ENCODE measurements at regions not wholly inside any gene's neighbourhood (a gene's known extent, or its start where the extent isn't known, plus 50 kb on each side); places are given as distances from the start of the nearest gene placed in this dataset.
A peak's percentile ranks its signal among the peaks of the same experiment; 100 is the strongest.
"Not testable (repeated sequence)": the region's sequence is repeated elsewhere in the genome, so short reads cannot be mapped to it uniquely, and the experiment has no call there.

- not testable (repeated sequence) for H3K4me3 ChIP-seq (replicated peaks in 1 of 2; ENCODE audit: low read depth in 2 of 2, low read length in 2 of 2); DNase-seq (ENCODE audit: low read depth in 2 of 2)
Measured at GRCh38 chr14:19203250-19203972, 230.7 kb downstream of the POTEG start.

- not testable (repeated sequence) for DNase-seq (ENCODE audit: low read depth in 2 of 2); H3K4me3 ChIP-seq (replicated peaks in 1 of 2; ENCODE audit: low read depth in 2 of 2, low read length in 2 of 2)
Measured at GRCh38 chr14:19204827-19205226, 229.3 kb downstream of the POTEG start.

DNA sequence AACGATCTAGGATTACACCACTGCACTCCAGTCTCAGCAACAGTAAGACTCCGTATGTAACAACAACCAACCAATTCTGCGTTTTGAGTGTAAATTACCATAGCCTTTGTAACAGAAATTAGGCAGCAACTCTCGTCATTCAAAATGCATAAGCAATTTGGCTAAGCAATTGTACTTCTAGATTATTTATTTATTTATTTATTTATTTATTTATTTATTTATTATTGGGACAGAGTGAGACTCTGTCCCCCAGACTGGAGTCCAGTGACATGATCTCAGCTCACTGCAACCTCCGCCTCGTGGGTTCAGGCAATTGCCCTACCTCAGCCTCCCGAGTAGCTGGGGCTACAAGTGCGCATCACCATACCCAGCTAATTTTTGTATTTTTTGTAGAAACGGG is 217.7 kb downstream of the POTEG start:
- DNase-seq (ENCODE audit: low read depth in 2 of 2) = not testable (repeated sequence)

GRCh38 chr14:19219423-19219822 is 214.7 kb downstream of the POTEG start:
- DNase-seq (ENCODE audit: low read depth in 2 of 2); H3K4me3 ChIP-seq (replicated peaks in 1 of 2; ENCODE audit: low read depth in 2 of 2, low read length in 2 of 2): not testable (repeated sequence)

More for the DNA sequence above, 217.7 kb downstream of the POTEG start:
- not testable (repeated sequence) for H3K4me3 ChIP-seq (replicated peaks in 1 of 2; ENCODE audit: low read depth in 2 of 2, low read length in 2 of 2)

- not testable (repeated sequence) for H3K4me3 ChIP-seq (replicated peaks in 1 of 2; ENCODE audit: low read depth in 2 of 2, low read length in 2 of 2); DNase-seq (ENCODE audit: low read depth in 2 of 2)
Measured at GRCh38 chr14:19231421-19231820, 202.7 kb downstream of the POTEG start.

- not testable (repeated sequence) for DNase-seq (ENCODE audit: low read depth in 2 of 2); H3K4me3 ChIP-seq (replicated peaks in 1 of 2; ENCODE audit: low read depth in 2 of 2, low read length in 2 of 2)
Measured at GRCh38 chr14:19234059-19234458, 200.1 kb downstream of the POTEG start.

GRCh38 chr14:19237656-19238055 is 196.5 kb downstream of the POTEG start:
- DNase-seq (ENCODE audit: low read depth in 2 of 2); H3K4me3 ChIP-seq (replicated peaks in 1 of 2; ENCODE audit: low read depth in 2 of 2, low read length in 2 of 2): not testable (repeated sequence)

DNA sequence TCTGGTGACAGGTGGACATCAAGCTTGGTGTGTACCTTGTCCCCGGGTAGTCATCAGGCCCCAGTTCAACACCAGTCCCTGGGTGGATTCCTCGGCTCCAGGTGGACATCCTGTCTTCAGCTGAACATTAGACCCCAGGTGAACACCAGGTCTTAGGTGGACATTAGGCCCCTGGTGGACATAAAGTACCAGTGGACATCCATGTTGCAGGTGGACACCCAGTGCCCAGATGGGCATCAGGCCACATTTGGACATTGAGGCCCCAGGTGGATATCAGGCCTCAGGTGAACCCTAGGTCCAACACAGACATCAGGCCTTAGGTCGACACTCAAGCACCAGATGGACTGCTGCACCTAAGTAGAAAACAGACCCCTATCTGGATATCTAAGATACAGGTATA is 195.6 kb downstream of the POTEG start:
- DNase-seq (ENCODE audit: low read depth in 2 of 2) = not testable (repeated sequence)

DNA sequence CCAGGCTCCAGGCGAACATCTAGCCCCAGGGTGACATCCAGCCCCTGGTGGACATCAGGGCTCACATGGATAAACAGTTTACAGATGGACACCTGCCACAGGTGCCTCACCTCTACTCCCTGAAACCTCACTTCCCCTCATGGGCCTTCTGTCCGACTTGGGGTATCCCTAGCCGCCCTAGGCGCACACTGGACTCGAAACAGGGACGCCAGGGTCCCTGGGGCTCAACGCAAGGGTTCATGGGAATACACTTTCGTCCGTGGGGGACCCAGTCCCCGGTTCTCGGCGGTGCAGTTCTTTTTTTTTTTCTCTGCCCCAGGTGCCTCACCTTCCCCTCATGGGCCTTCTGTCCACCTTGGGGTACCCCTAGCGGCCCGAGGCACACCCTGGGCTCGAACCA is 194.2 kb downstream of the POTEG start:
- not testable (repeated sequence) for DNase-seq (ENCODE audit: low read depth in 2 of 2)

More for the DNA sequence above, 195.6 kb downstream of the POTEG start:
- not testable (repeated sequence) for H3K4me3 ChIP-seq (replicated peaks in 1 of 2; ENCODE audit: low read depth in 2 of 2, low read length in 2 of 2)

DNA sequence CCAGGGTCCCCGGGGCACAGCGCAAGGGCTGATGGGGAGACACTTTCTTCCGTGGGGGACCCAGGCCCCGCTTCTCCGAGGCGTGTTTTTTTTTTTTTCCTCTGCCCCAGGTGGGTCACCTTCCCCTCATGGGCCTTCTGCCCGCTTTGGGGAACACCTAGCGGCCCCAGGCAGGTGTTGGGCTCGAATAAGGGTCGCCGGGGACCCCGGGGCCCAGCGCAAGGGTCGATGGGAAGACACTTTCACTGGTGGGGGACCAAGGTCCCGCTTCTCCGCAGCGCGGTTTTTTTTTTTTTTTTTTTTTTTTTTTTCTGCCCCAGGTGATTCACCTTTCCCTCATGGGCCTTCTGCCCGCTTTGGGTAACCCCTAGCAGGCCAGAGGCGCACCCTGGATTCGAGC is 193.8 kb downstream of the POTEG start:
- not testable (repeated sequence) for H3K4me3 ChIP-seq (replicated peaks in 1 of 2; ENCODE audit: low read depth in 2 of 2, low read length in 2 of 2); DNase-seq (ENCODE audit: low read depth in 2 of 2)

More for the DNA sequence above, 194.2 kb downstream of the POTEG start:
- H3K4me3 ChIP-seq (replicated peaks in 1 of 2; ENCODE audit: low read depth in 2 of 2, low read length in 2 of 2) = not testable (repeated sequence)

DNA sequence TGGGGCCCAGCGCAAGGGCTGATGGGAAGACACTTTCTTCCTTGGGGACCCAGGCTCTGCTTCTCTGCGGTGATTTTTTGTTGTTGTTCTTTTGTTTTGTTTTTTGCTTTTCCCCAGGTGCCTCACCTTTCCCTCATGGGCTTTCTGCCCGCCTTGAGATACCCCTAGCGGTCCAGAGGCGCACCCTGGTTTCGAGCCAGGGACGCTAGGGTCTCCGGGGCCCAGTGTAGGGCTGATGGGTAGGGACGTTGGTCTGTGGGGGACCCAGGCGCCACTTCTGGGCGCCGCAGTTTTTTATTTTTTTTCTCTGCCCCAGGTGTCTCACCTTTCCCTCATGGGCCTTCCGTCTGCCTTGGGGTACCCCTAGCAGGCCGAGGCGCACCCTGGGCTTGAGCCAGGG is 192.7 kb downstream of the POTEG start:
- not testable (repeated sequence) for H3K4me3 ChIP-seq (replicated peaks in 1 of 2; ENCODE audit: low read depth in 2 of 2, low read length in 2 of 2); DNase-seq (ENCODE audit: low read depth in 2 of 2)

GRCh38 chr14:19242529-19242928 is 191.6 kb downstream of the POTEG start:
- DNase-seq (ENCODE audit: low read depth in 2 of 2); H3K4me3 ChIP-seq (replicated peaks in 1 of 2; ENCODE audit: low read depth in 2 of 2, low read length in 2 of 2): not testable (repeated sequence)

GRCh38 chr14:19266908-19267307 is 167.2 kb downstream of the POTEG start:
- not testable (repeated sequence) for DNase-seq (ENCODE audit: low read depth in 2 of 2); H3K4me3 ChIP-seq (replicated peaks in 1 of 2; ENCODE audit: low read depth in 2 of 2, low read length in 2 of 2)

DNA sequence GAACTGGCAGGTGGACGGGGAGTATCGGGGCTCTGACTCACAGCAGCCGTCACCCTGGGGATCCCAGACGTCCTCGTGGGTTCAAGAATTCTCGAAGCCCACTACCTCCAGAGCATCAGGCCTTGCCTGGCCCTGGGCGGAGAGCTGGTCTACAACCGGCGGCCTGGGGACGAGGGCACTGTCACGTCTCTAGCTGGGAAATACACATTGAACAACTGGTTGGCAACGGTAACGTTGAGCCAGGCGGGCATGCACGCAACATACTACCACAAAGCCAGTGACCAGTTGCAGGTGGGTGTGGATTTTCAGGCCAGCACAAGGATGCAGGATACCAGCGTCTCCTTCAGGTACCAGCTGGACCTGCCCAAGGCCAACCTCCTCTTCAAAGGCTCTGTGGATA is 166.5 kb downstream of the POTEG start:
- not testable (repeated sequence) for DNase-seq (ENCODE audit: low read depth in 2 of 2); H3K4me3 ChIP-seq (replicated peaks in 1 of 2; ENCODE audit: low read depth in 2 of 2, low read length in 2 of 2)

GRCh38 chr14:19268047-19268627 is 166.0 kb downstream of the POTEG start:
- not testable (repeated sequence) for H3K4me3 ChIP-seq (replicated peaks in 1 of 2; ENCODE audit: low read depth in 2 of 2, low read length in 2 of 2); DNase-seq (ENCODE audit: low read depth in 2 of 2)

GRCh38 chr14:19272235-19272634 is 161.9 kb downstream of the POTEG start:
- DNase-seq (ENCODE audit: low read depth in 2 of 2); H3K4me3 ChIP-seq (replicated peaks in 1 of 2; ENCODE audit: low read depth in 2 of 2, low read length in 2 of 2): not testable (repeated sequence)

DNA sequence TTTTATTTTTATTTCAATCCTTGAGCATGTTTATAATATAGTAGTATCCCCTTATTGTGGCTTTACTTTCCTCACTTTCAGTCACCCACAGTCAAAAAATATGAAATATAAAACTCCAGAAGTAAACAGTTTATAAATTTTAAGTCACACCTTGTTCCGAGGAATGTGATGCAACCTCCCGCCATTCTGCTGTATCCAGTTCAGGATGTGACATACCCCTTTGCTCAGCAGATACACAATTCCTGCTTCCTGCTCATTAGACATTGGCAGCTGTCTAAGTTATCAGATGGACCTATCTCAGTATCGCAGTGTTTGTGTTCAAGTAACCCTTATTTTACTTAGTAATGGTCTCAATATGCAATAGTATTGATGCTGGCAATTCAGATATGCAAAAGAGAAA is 144.5 kb downstream of the POTEG start:
- peak in 1 of 2 donors; percentile 1 for DNase-seq (ENCODE audit: low read depth in 2 of 2)
- H3K4me3 ChIP-seq (replicated peaks in 1 of 2; ENCODE audit: low read depth in 2 of 2, low read length in 2 of 2) = not testable (repeated sequence)

DNA sequence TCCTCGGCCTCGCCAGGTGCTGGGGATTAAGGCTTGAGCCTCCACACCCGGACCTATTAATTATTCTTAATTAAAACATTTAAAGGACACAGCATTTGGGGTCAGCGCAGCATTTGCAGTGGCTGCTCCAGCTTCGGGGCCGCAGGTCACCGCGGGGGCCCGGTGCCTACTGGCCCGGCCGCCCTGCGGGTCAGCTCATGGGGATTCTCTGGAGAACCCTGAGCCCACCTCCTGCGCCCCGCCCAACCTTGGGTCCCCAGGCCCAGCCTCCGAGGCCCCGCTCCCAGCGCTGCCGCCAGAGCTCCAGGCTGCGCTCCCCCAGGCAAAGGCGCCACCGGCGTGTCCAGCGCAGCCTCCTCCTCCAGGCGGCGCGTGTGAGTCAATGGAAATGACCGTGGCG is 133.9 kb downstream of the POTEG start:
- not testable (repeated sequence) for H3K4me3 ChIP-seq (replicated peaks in 1 of 2; ENCODE audit: low read depth in 2 of 2, low read length in 2 of 2)

GRCh38 chr14:19300838-19301237 is 133.3 kb downstream of the POTEG start:
- not testable (repeated sequence) for H3K4me3 ChIP-seq (replicated peaks in 1 of 2; ENCODE audit: low read depth in 2 of 2, low read length in 2 of 2); DNase-seq (ENCODE audit: low read depth in 2 of 2)

More for the DNA sequence above, 133.9 kb downstream of the POTEG start:
- DNase-seq (ENCODE audit: low read depth in 2 of 2) = not testable (repeated sequence)
